ENCODE measurements at regions not wholly inside any gene's neighbourhood (a gene's known extent, or its start where the extent isn't known, plus 50 kb on each side); places are given as distances from the start of the nearest gene placed in this dataset.
"Not testable (repeated sequence)": the region's sequence is repeated elsewhere in the genome, so short reads cannot be mapped to it uniquely, and the experiment has no call there.

GRCh38 chr13:70310396-70311119 is 202.3 kb upstream of the KLHL1 start:
- peak; percentile 5 for DNase-seq (ENCODE audit: low read depth, low spot score)

- DNase-seq (ENCODE audit: low read depth, low spot score), result no peak
Observed at GRCh38 chr13:70297189-70297616, 189.0 kb upstream of the KLHL1 start.

- DNase-seq (ENCODE audit: low read depth, low spot score), result no peak
Observed at GRCh38 chr13:70284371-70284770, 176.1 kb upstream of the KLHL1 start.

DNA sequence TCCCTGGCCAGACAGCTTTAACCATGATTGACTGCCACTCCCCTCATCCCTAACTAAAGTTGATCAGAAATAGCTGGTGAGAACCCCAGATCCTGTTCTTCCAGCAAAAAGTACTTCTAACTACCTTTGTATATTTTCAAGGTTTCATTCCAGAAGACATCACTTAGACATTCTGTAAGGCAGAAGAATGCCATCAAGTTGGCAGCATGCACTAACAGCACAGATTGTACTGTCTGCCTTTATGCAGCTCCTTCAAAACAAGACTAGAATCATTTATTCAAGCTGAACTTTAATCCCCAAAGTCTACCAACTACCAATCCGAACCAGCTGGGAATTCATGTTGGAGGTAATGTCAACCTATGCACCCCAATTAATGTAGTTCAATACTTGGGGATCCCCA is 167.6 kb upstream of the KLHL1 start:
- DNase-seq (ENCODE audit: low read depth, low spot score), result no peak

GRCh38 chr13:70255406-70255991 is 147.2 kb upstream of the KLHL1 start:
- no peak for DNase-seq (ENCODE audit: low read depth, low spot score)

DNA sequence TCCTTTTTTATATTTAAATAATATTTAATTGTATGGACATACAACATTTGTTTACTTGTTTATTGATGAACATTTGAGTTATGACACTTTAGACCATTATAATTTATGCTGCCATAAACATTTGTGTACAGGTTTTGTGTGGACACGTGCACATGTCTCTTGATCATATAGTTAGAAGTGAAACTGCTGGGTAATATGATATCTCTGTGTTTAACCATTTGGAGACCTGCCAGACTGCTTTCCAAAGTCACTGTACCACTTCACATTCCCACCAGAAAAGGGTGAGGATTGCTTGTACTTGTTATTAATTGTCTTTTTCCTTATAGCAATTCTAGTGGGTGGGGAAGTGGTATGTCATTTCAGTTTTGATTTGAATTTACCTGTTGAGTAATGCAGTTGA is 145.6 kb upstream of the KLHL1 start:
- no peak for DNase-seq (ENCODE audit: low read depth, low spot score)

DNA sequence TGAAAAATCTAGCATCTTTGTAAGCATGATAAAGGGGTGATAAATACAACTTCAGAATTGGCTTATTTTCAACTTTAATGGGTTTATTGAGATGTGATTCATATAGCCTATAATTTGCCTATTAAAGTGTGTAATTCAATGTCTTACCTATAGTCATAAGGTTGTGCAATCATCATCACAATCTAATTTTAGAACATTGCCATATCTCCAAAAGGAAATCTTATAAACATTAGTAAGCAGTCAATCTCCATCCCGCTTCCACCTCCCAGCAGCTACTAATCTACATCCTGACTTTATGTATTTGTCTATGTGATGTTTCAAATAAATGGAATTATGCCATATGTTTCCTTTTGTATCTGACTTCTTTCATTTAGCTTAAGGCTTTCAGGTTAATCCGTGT is 145.2 kb upstream of the KLHL1 start:
- DNase-seq (ENCODE audit: low read depth, low spot score), result no peak

DNA sequence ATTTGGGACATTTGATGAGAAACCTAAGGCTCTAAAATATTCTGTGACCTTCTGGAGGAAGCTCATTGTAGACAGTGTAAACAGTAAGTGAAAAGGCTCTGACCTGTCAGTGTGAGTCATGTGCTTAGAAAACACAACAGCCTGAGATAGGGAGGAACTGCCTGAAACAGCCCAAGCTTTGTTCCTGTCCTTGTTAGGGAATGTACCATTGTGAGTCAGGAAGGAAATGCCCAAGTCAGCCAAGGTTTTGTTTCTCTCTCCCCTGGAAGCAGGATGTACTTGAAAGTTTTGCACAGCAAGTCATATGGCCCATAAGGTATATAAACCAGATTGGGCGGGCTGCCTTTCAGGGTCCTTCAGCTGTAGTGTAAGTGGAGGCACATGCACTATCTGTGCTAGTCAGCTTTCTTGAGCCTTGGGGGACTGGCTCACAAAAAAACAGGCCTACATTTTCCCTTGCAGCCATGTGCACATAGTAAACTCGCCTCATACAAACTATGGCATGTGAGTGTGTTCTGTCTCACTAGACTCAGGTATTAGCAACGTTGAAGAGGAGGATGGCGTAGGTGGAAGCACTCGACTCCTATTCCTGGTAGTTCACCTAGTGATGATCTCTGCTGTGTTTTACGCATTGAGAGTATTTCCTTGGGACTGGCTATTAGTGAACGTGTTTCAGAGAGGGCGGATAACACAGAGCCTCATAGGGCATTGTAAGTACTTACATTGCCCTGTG is 141.2 kb upstream of the KLHL1 start:
- DNase-seq (ENCODE audit: low read depth, low spot score), result peak; percentile 62

GRCh38 chr13:70237131-70237530 is 128.9 kb upstream of the KLHL1 start:
- no peak for DNase-seq (ENCODE audit: low read depth, low spot score)

DNA sequence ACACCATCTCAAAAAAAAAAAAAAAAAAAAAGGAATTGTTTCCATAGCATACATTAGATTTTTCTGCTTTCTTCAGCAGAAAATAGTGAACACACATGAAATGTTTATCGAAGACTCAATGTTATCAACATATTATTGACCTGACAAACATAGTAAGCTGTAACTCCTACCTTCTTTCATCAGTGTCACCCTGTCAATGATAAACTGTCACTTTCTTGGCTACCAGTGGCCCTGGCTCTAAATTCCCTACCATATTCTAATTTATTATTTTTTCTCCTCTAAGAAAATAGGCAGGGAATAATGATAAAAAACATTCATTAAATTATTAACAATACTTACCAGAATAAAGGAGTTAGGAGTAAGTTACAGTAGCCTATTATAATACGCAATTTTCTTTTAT is 127.3 kb upstream of the KLHL1 start:
- no peak for DNase-seq (ENCODE audit: low read depth, low spot score)

DNA sequence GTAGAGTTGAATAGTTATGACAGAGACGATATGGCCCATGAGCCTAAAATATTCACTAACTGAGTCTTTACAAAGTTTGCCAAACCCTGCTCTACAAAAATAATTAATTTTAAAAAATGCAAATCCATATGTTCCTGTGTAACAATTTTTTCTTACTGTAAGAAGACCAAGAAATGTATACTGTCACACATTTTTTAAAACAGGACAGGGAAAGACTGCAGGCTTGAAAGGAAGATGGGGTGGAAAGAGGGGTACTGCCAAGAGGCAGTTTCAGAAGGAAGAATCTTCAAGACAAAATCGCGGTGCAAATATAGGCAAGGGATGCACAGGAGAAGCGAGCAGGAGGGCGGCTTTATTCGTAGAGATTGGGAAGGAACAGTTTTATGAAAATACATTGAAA is 115.7 kb upstream of the KLHL1 start:
- DNase-seq (ENCODE audit: low read depth, low spot score), result no peak

DNA sequence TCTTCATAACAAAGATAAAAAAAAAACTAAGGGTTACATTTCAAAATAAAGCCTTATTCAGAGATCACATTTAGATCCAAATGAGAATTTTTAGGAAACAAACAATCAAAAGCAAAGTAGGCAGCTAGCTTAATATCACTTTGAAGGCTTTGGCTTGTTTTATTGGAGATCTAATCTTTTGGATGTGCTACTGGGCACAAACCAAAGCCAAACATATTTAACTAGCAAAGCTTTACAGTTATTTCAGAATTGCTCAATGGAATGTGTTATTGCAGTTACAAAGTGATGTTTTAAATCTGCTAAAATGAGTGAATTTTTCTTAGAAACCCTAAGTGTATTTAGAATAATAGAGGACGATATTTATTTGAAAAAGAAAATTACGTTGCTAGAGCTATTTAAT is 114.7 kb upstream of the KLHL1 start:
- no peak for DNase-seq (ENCODE audit: low read depth, low spot score)

- DNase-seq (ENCODE audit: low read depth, low spot score), result no peak
Observed at GRCh38 chr13:70218618-70219017, 110.4 kb upstream of the KLHL1 start.

- DNase-seq (ENCODE audit: low read depth, low spot score), result not testable (repeated sequence)
Observed at GRCh38 chr13:70208968-70209367, 100.7 kb upstream of the KLHL1 start.

DNA sequence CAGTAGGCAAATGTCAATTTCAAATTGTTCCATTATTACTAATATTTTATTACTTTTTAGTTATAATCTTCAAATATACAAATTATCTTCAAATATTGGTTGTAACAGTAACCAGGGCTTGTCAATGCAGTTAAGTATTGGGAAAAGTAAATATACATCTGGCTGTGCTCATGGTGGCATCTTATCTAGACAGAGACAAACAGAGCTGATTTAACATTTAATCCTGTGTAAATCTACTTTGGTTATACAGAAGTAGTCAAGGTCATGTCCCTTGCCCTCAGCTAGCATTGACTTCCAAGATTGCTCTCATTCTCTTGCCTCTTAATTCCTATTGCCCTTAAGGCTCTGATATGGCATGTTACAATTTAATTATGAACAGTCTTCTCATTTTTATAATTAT is 98.4 kb upstream of the KLHL1 start:
- DNase-seq (ENCODE audit: low read depth, low spot score), result no peak

DNA sequence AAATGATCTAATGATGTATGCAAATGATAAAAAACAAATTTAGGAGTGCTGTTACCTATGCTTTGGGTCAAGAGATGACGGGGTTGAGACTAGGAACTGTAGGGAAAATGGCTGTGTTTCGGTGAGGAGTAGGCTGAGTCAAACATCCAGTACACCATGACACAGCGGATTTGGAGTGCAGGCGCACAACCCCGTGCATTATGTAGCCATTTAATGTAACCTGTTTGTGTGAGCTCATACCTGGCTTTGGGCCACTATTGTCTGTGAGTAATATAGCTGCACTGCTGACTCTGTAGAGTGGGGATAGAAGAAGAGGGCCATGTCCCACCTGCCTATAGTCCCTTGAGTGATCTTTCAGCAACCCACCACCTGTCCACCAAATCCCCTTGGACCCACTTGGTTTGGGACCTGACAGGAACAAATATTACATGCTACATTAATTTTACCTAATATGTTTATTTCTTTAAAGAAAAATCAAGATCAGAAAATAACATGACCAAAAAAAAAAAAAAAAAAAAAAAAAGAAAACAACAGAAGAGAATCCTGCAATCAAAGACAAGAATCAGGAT is 95.5 kb upstream of the KLHL1 start:
- DNase-seq (ENCODE audit: low read depth, low spot score), result no peak

DNA sequence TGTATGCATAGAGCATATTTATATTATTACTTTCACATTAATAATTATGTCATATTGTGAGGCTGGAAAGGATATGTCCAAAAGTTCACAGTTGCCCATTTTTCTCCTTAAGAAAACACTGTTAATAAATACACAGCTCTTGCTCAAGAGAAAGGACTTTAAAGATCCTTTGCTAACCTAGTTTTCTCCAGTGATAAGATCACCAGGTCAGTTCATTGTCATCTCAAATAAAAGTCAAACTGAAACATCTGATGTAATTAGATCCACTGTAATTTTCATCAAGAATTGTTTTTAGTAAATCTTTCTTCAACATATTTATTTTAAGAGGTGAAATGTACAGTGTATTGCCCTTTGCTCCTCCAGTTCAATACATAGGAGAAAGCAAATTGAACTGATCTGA is 82.8 kb upstream of the KLHL1 start:
- DNase-seq (ENCODE audit: low read depth, low spot score), result no peak

DNA sequence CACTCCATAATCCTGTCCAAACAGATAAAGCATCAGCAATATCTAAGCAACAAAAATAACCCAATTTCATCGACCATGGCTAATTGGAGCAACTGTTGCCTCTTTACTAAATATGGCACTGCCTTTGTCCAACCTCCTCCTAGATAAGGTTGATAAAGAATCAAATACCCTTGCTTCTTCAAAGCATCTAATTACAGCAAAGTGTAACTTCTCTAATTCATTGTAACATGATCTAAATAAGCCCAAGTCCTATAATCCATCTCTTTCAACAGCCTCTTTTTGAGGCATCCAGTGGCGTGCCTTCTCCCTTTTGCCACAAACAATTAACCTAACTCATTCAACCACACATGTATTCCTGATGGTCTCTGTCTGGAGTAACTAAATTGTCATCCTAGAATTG is 81.7 kb upstream of the KLHL1 start:
- no peak for DNase-seq (ENCODE audit: low read depth, low spot score)

DNA sequence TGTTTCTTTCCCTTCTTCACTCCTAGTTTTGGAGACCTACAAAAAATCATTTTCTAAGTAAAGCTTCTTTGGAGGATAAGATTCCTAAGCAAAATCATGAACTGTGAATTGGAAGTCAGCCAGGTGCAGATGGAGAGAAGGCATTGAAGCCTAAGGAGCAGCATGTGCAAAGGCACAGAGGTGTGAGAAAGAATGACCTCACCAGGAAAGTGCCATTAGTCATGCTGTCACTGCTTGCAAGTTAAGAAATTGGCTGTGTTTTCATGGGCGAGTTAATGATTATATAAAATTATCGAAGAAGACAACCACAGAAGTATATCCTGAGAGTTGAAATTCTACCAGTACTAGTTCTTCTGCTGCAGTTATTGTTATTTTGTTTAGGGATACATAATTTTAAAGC is 80.3 kb upstream of the KLHL1 start:
- no peak for DNase-seq (ENCODE audit: low read depth, low spot score)

GRCh38 chr13:70183041-70183440 is 74.8 kb upstream of the KLHL1 start:
- no peak for DNase-seq (ENCODE audit: low read depth, low spot score)
